ENCODE measurements at regions not wholly inside any gene's neighbourhood (a gene's known extent, or its start where the extent isn't known, plus 50 kb on each side); places are given as distances from the start of the nearest gene placed in this dataset.

- TF ChIP-seq ZNF121 (CRISPR knock-in tag; IDR thresholded peaks at IDR 0.05) (no peak), CREM (CRISPR knock-in tag; IDR thresholded peaks at IDR 0.05) (no peak), AFF4 (CRISPR knock-in tag; IDR thresholded peaks at IDR 0.05; ENCODE audit: borderline replicate concordance) (no peak), CTCF (IDR thresholded peaks at IDR 0.05) (no peak), ERG (CRISPR knock-in tag; IDR thresholded peaks at IDR 0.05) (no peak), MAX (CRISPR knock-in tag; IDR thresholded peaks at IDR 0.05) (no peak), PREB (CRISPR knock-in tag; IDR thresholded peaks at IDR 0.05; ENCODE audit: borderline replicate concordance) (no peak), FOXP1 (CRISPR knock-in tag; IDR thresholded peaks at IDR 0.05; ENCODE audit: borderline replicate concordance) (no peak)
Observed at GRCh38 chr14:98775892-98776291, 496.1 kb downstream of the BCL11B start.

Data from WTC11 (cell line).